ENCODE measurements at regions not wholly inside any gene's neighbourhood (a gene's known extent, or its start where the extent isn't known, plus 50 kb on each side); places are given as distances from the start of the nearest gene placed in this dataset.

GRCh38 chr2:16077601-16078000 lies 137.3 kb downstream of the MYCN start:
- Histone ChIP-seq H3K27ac (ENCODE audit: low read depth, low read length, poor library complexity, severe bottlenecking) (no peak overlapping the region), H3K27me3 (ENCODE audit: insufficient read depth, low read length) (no peaks in the 10 kb centered on the region), H3K4me2 (ENCODE audit: low read length) (no peak overlapping the region), H3K36me3 (ENCODE audit: insufficient read depth, low read length) (no peaks in the 10 kb centered on the region), H3K79me2 (ENCODE audit: insufficient read depth, low read length) (no peaks in the 10 kb centered on the region), H3K4me3 (ENCODE audit: low read depth, low read length, poor library complexity, severe bottlenecking) (no peak overlapping the region), H3K4me1 (ENCODE audit: insufficient read depth, low read length, severe bottlenecking) (no peaks in the 10 kb centered on the region), H3F3A (ENCODE audit: insufficient read depth, low read length) (no peaks in the 10 kb centered on the region), H3K9me2 (ENCODE audit: low read depth, low read length) (no peaks in the 10 kb centered on the region), H4K20me1 (ENCODE audit: insufficient read depth, low read length) (no peaks in the 10 kb centered on the region), H3K9me3 (ENCODE audit: low read length) (no peaks in the 10 kb centered on the region), H3K9ac (ENCODE audit: low read length) (no peak overlapping the region), H2AFZ (ENCODE audit: low read length) (no peak overlapping the region)
- TF ChIP-seq EZH2 (IDR thresholded peaks at IDR 0.05; ENCODE audit: borderline replicate concordance, low read length), result no peak

- H3K9me3 ChIP-seq (ENCODE audit: low read length), result no peaks in the 10 kb centered on the region
- no peaks in the 10 kb centered on the region for H3K36me3 ChIP-seq (ENCODE audit: insufficient read depth, low read length)
- no peak overlapping the region for H3K4me3 ChIP-seq (ENCODE audit: low read depth, low read length, poor library complexity, severe bottlenecking)
- no peak overlapping the region for H3K4me2 ChIP-seq (ENCODE audit: low read length)
- H2AFZ ChIP-seq (ENCODE audit: low read length), result no peak overlapping the region
- no peaks in the 10 kb centered on the region for H4K20me1 ChIP-seq (ENCODE audit: insufficient read depth, low read length)
- H3F3A ChIP-seq (ENCODE audit: insufficient read depth, low read length), result no peaks in the 10 kb centered on the region
- H3K9me2 ChIP-seq (ENCODE audit: low read depth, low read length), result no peaks in the 10 kb centered on the region
- H3K27ac ChIP-seq (ENCODE audit: low read depth, low read length, poor library complexity, severe bottlenecking), result no peak overlapping the region
- H3K79me2 ChIP-seq (ENCODE audit: insufficient read depth, low read length), result no peaks in the 10 kb centered on the region
- H3K9ac ChIP-seq (ENCODE audit: low read length), result no peak overlapping the region
- TF ChIP-seq CTCF (IDR thresholded peaks at IDR 0.05; ENCODE audit: low read length), result no peak
- TF ChIP-seq EZH2 (IDR thresholded peaks at IDR 0.05; ENCODE audit: borderline replicate concordance, low read length), result no peak
- no peaks in the 10 kb centered on the region for H3K27me3 ChIP-seq (ENCODE audit: insufficient read depth, low read length)
- H3K4me1 ChIP-seq (ENCODE audit: insufficient read depth, low read length, severe bottlenecking), result no peaks in the 10 kb centered on the region
These were observed 136.6 kb downstream of the MYCN start for GRCh38 chr2:16076911-16077310.

- Histone ChIP-seq H3K27me3 (ENCODE audit: insufficient read depth, low read length) (no peaks in the 10 kb centered on the region), H3K27ac (ENCODE audit: low read depth, low read length, poor library complexity, severe bottlenecking) (no peak overlapping the region)
- no peak for TF ChIP-seq CTCF (IDR thresholded peaks at IDR 0.05; ENCODE audit: low read length)
- no peak for TF ChIP-seq EZH2 (IDR thresholded peaks at IDR 0.05; ENCODE audit: borderline replicate concordance, low read length)
These were observed 135.0 kb downstream of the MYCN start for GRCh38 chr2:16075045-16076012.

More at GRCh38 chr2:16075045-16076012, 135.0 kb downstream of the MYCN start:
- Histone ChIP-seq H3K4me1 (ENCODE audit: insufficient read depth, low read length, severe bottlenecking) (no peaks in the 10 kb centered on the region), H3K9ac (ENCODE audit: low read length) (no peak overlapping the region), H4K20me1 (ENCODE audit: insufficient read depth, low read length) (no peaks in the 10 kb centered on the region), H2AFZ (ENCODE audit: low read length) (no peak overlapping the region), H3K79me2 (ENCODE audit: insufficient read depth, low read length) (no peaks in the 10 kb centered on the region), H3K9me3 (ENCODE audit: low read length) (no peaks in the 10 kb centered on the region), H3K4me2 (ENCODE audit: low read length) (no peak overlapping the region), H3K4me3 (ENCODE audit: low read depth, low read length, poor library complexity, severe bottlenecking) (no peak overlapping the region), H3K9me2 (ENCODE audit: low read depth, low read length) (no peaks in the 10 kb centered on the region), H3F3A (ENCODE audit: insufficient read depth, low read length) (no peaks in the 10 kb centered on the region), H3K36me3 (ENCODE audit: insufficient read depth, low read length) (no peaks in the 10 kb centered on the region)
